ENCODE measurements at regions not wholly inside any gene's neighbourhood (a gene's known extent, or its start where the extent isn't known, plus 50 kb on each side); places are given as distances from the start of the nearest gene placed in this dataset.

- H4K5ac ChIP-seq (ENCODE audit: insufficient read length, low read depth, low read length), result no peak overlapping the region
- H3K4me3 ChIP-seq (ENCODE audit: extremely low read depth in 1 of 4, insufficient read depth in 2 of 4, low read depth in 3 of 4, low read length in 4 of 4), result no peak overlapping the region
- H2AFZ ChIP-seq (ENCODE audit: low read length), result peak overlapping the region; percentile 51; the same call in 1 of the 2 replicates
- no peak overlapping the region for H3K14ac ChIP-seq (ENCODE audit: insufficient read length)
- no peak for DNase-seq (ENCODE audit: low read depth in 1 of 2, low spot score in 2 of 2)
- H4K20me1 ChIP-seq (replicated peaks in 1 of 2; ENCODE audit: control insufficient read depth in 1 of 2, insufficient read depth in 2 of 2, low read length in 2 of 2), result no peaks in the 10 kb centered on the region
- no peak overlapping the region for H4K91ac ChIP-seq (replicated peaks; ENCODE audit: insufficient read length, low read length)
- H3K27me3 ChIP-seq (replicated peaks in 1 of 4; ENCODE audit: control insufficient read depth in 3 of 4, extremely low read depth in 1 of 4, insufficient read depth in 3 of 4, low read length in 3 of 4), result no peaks in the 10 kb centered on the region
- ChIA-PET CTCF (ENCODE audit: partially characterized antibody) (no interaction called here), POLR2A (ENCODE audit: partially characterized antibody) (no interaction called here)
- H3K4me2 ChIP-seq (ENCODE audit: insufficient read depth in 1 of 2, low read depth in 2 of 2, low read length in 2 of 2), result no peak overlapping the region
- H3K9me3 ChIP-seq (ENCODE audit: insufficient read depth in 2 of 2, low read depth in 1 of 2, low read length in 1 of 2), result no peaks in the 10 kb centered on the region
- no peak overlapping the region for H2BK12ac ChIP-seq (ENCODE audit: low read depth, low read length)
- TF ChIP-seq CEBPB (IDR thresholded peaks at IDR 0.05; ENCODE audit: low read depth, low read length) (no peak), SRF (IDR thresholded peaks at IDR 0.05; ENCODE audit: low read depth, low read length) (no peak), SIRT6 (IDR thresholded peaks at IDR 0.05; ENCODE audit: low read length) (no peak)
- FAIRE-seq, result no peak
- H3K23me2 ChIP-seq (ENCODE audit: low read depth, low read length), result no peaks in the 10 kb centered on the region
- no peak overlapping the region for H2BK20ac ChIP-seq (ENCODE audit: low read length)
- H3K56ac ChIP-seq (replicated peaks; ENCODE audit: insufficient read length, low read depth, low read length), result no peak overlapping the region
- H3K4me1 ChIP-seq (replicated peaks in 1 of 4; ENCODE audit: control insufficient read depth in 3 of 4, insufficient read depth in 4 of 4, low read length in 3 of 4), result no peaks in the 10 kb centered on the region
- H3K23ac ChIP-seq (ENCODE audit: insufficient read length), result no peak overlapping the region
- H3K27ac ChIP-seq (ENCODE audit: low read depth, low read length), result no peak overlapping the region
- 91% methylated on average over 10 of the region's 10 CpGs; no CpG with 5 or more reads in 1 of the 2 experiments for WGBS, 2 experiments (ENCODE audit: extremely low coverage in 1 of 2, insufficient coverage in 1 of 2, insufficient read length in 1 of 2, insufficient replicate concordance in 2 of 2, low coverage in 1 of 2, low lambda C conversion rate in 2 of 2, missing lambda C conversion rate in 1 of 2)
- no peak overlapping the region for H2AK5ac ChIP-seq (ENCODE audit: low read depth, low read length)
- no peak overlapping the region for H2BK5ac ChIP-seq (ENCODE audit: low read depth, low read length)
- no peaks in the 10 kb centered on the region for H3K79me2 ChIP-seq (ENCODE audit: control insufficient read depth in 1 of 2, insufficient read depth in 2 of 2, low read length in 2 of 2)
- no peak overlapping the region for H2BK15ac ChIP-seq (ENCODE audit: low read length)
- H2BK120ac ChIP-seq (replicated peaks; ENCODE audit: low read depth, low read length), result no peak overlapping the region
- no peaks in the 10 kb centered on the region for H3K79me1 ChIP-seq (ENCODE audit: low read depth, low read length)
- H3K18ac ChIP-seq (ENCODE audit: extremely low read depth, low read length), result no peak overlapping the region
- H3K36me3 ChIP-seq (ENCODE audit: control insufficient read depth in 2 of 4, insufficient read depth in 4 of 4, low read length in 3 of 4), result no peaks in the 10 kb centered on the region
- no peak overlapping the region for H4K8ac ChIP-seq (ENCODE audit: extremely low read depth, insufficient read depth, low read length)
- no peak overlapping the region for H3K4ac ChIP-seq (replicated peaks; ENCODE audit: insufficient read length, low read depth, low read length)
- no peak overlapping the region for H3K9ac ChIP-seq (replicated peaks in 1 of 4; ENCODE audit: extremely low read depth in 1 of 4, low read depth in 3 of 4, low read length in 3 of 4)
Measured at GRCh38 chr17:70668276-70668937, 499.1 kb downstream of the KCNJ2 start.
